NCI-H526 (cell line): ENCODE measurements at regions not wholly inside any gene's neighbourhood (a gene's known extent, or its start where the extent isn't known, plus 50 kb on each side); places are given as distances from the start of the nearest gene placed in this dataset.

Experiments
- DNase-seq, 2 experiments: peaks; one replicate each; lab custom pipeline; 2025; lab: John Stamatoyannopoulos, UW

GRCh38 chr12:41762691-41763090, 382.0 kb downstream of the GXYLT1 start:
- DNase-seq: no peak

GRCh38 chr12:41745593-41745992, 399.1 kb downstream of the GXYLT1 start:
- no peak for DNase-seq

- DNase-seq: no peak
Observed at GRCh38 chr12:41743835-41744234, 400.8 kb downstream of the GXYLT1 start.

GRCh38 chr12:41739066-41739465, 405.6 kb downstream of the GXYLT1 start:
- DNase-seq: no peak

- DNase-seq: no peak
Observed at GRCh38 chr12:41737423-41737822, 407.3 kb downstream of the GXYLT1 start.

GRCh38 chr12:41736436-41736835, 408.2 kb downstream of the GXYLT1 start:
- no peak for DNase-seq

GRCh38 chr12:41731691-41732090, 413.0 kb downstream of the GXYLT1 start:
- DNase-seq: no peak

- no peak for DNase-seq
Observed at GRCh38 chr12:41731061-41731460, 413.6 kb downstream of the GXYLT1 start.

GRCh38 chr12:41724216-41724615, 420.5 kb downstream of the GXYLT1 start:
- DNase-seq: no peak

GRCh38 chr12:41719214-41719613, 425.5 kb downstream of the GXYLT1 start:
- no peak for DNase-seq

- DNase-seq: no peak
Observed at GRCh38 chr12:41715256-41715655, 429.4 kb downstream of the GXYLT1 start.

- no peak for DNase-seq
Observed at GRCh38 chr12:41709463-41710285, 435.0 kb downstream of the GXYLT1 start.

- no peak for DNase-seq
Observed at GRCh38 chr12:41709012-41709411, 435.7 kb downstream of the GXYLT1 start.

- DNase-seq: no peak
Observed at GRCh38 chr12:41706376-41706775, 438.3 kb downstream of the GXYLT1 start.

GRCh38 chr12:41701943-41702601, 442.6 kb downstream of the GXYLT1 start:
- DNase-seq: no peak

GRCh38 chr12:41700940-41701339, 443.7 kb downstream of the GXYLT1 start:
- DNase-seq: no peak

GRCh38 chr12:41699658-41700057, 445.0 kb downstream of the GXYLT1 start:
- DNase-seq: no peak

- no peak for DNase-seq
Observed at GRCh38 chr12:41697161-41697560, 447.5 kb downstream of the GXYLT1 start.

GRCh38 chr12:41684997-41685396, 459.7 kb downstream of the GXYLT1 start:
- no peak for DNase-seq

GRCh38 chr12:41683513-41684240, 461.0 kb downstream of the GXYLT1 start:
- DNase-seq: no peak

GRCh38 chr12:41683023-41683422, 461.7 kb downstream of the GXYLT1 start:
- no peak for DNase-seq

- no peak for DNase-seq
Observed at GRCh38 chr12:41681898-41682297, 462.8 kb downstream of the GXYLT1 start.

GRCh38 chr12:41680155-41680554, 464.5 kb downstream of the GXYLT1 start:
- no peak for DNase-seq
